HG03354 (cell line): ENCODE measurements at regions not wholly inside any gene's neighbourhood (a gene's known extent, or its start where the extent isn't known, plus 50 kb on each side); places are given as distances from the start of the nearest gene placed in this dataset.

Experiments used
- ATAC-seq: cut with Tn5 transposase; IDR thresholded peaks from one replicate; pipeline ENCODE4 v1.9.1; 2021; ENCODE audit warnings: mild to moderate bottlenecking; ENCODE audit not compliant: unreplicated experiment, poor library complexity, severe bottlenecking

- ATAC-seq: no peak
Measured at GRCh38 chr22:49543876-49544275, 283.8 kb downstream of the BRD1 start.

GRCh38 chr22:49541693-49542230 lies 285.9 kb downstream of the BRD1 start:
- ATAC-seq: no peak

GRCh38 chr22:49540913-49541692 lies 286.6 kb downstream of the BRD1 start:
- ATAC-seq: no peak

GRCh38 chr22:49540084-49540912 lies 287.4 kb downstream of the BRD1 start:
- ATAC-seq: no peak

- ATAC-seq: no peak
Measured at GRCh38 chr22:49538006-49538405, 289.7 kb downstream of the BRD1 start.

GRCh38 chr22:49536571-49537131 lies 291.0 kb downstream of the BRD1 start:
- ATAC-seq: no peak

- no peak for ATAC-seq
Measured at GRCh38 chr22:49535527-49536125, 292.0 kb downstream of the BRD1 start.

GRCh38 chr22:49535126-49535525 lies 292.5 kb downstream of the BRD1 start:
- ATAC-seq: no peak

- no peak for ATAC-seq
Measured at GRCh38 chr22:49534386-49534785, 293.3 kb downstream of the BRD1 start.

- no peak for ATAC-seq
Measured at GRCh38 chr22:49533886-49534285, 293.8 kb downstream of the BRD1 start.

GRCh38 chr22:49532869-49533802 lies 294.5 kb downstream of the BRD1 start:
- ATAC-seq: no peak

GRCh38 chr22:49531368-49531791 lies 296.3 kb downstream of the BRD1 start:
- no peak for ATAC-seq

GRCh38 chr22:49530671-49531367 lies 296.9 kb downstream of the BRD1 start:
- ATAC-seq: no peak

- ATAC-seq: no peak
Measured at GRCh38 chr22:49528420-49528720, 299.3 kb downstream of the BRD1 start.

GRCh38 chr22:49527611-49528419 lies 299.9 kb downstream of the BRD1 start:
- no peak for ATAC-seq

- no peak for ATAC-seq
Measured at GRCh38 chr22:49525801-49526535, 301.7 kb downstream of the BRD1 start.

GRCh38 chr22:49525360-49525759 lies 302.3 kb downstream of the BRD1 start:
- ATAC-seq: no peak
